Retinal pigment epithelial cell (primary cell): ENCODE measurements at regions not wholly inside any gene's neighbourhood (a gene's known extent, or its start where the extent isn't known, plus 50 kb on each side); places are given as distances from the start of the nearest gene placed in this dataset.
"Not testable (repeated sequence)": the region's sequence is repeated elsewhere in the genome, so short reads cannot be mapped to it uniquely, and the experiment has no call there.

Source experiments
- DNase-seq: peaks from one replicate; pipeline ENCODE4 v3.0.0-alpha.2; 2010; ENCODE audit warnings: low read depth
- H3K4me3 ChIP-seq: 2 replicates; pipeline ENCODE4 v1.5.1; 2011; ENCODE audit warnings: mild to moderate bottlenecking, low read length, control low read depth, moderate library complexity
- CTCF ChIP-seq: conservative IDR thresholded peaks from 2 replicates; pipeline ENCODE4 v1.5.1; 2011; ENCODE audit warnings: low read depth, low read length, control low read depth, inconsistent platforms

GRCh38 chr2:122713800-122714199 is 958.3 kb downstream of the TSN start:
- no peak for DNase-seq

GRCh38 chr2:122720822-122721221 is 965.4 kb downstream of the TSN start:
- H3K4me3 ChIP-seq, DNase-seq: not testable (repeated sequence)

More at GRCh38 chr2:122713800-122714199, 958.3 kb downstream of the TSN start:
- no peak for TF ChIP-seq CTCF
- no peak overlapping the region for H3K4me3 ChIP-seq

- no peak for DNase-seq
- no peak overlapping the region for H3K4me3 ChIP-seq
- no peak for TF ChIP-seq CTCF
Measured at GRCh38 chr2:122734766-122735424, 979.4 kb downstream of the TSN start.

GRCh38 chr2:122736279-122736678 is 980.8 kb downstream of the TSN start:
- no peak overlapping the region for H3K4me3 ChIP-seq
- no peak for TF ChIP-seq CTCF
- DNase-seq = no peak

GRCh38 chr2:122737429-122738077 is 982.1 kb downstream of the TSN start:
- no peak for TF ChIP-seq CTCF
- no peak overlapping the region for H3K4me3 ChIP-seq
- DNase-seq = no peak

- no peak overlapping the region for H3K4me3 ChIP-seq
- no peak for TF ChIP-seq CTCF
- DNase-seq = no peak
Measured at GRCh38 chr2:122739732-122740593, 984.5 kb downstream of the TSN start.

GRCh38 chr2:122740594-122740948 is 985.1 kb downstream of the TSN start:
- TF ChIP-seq CTCF = no peak
- no peak for DNase-seq
- H3K4me3 ChIP-seq = no peak overlapping the region
